Activated CD4-positive, alpha-beta memory T cell treated with anti-CD3 and anti-CD28 coated beads, Interleukin-2, amount 10 ng/mL, durations not matched to agents 7 days and 5 days (primary cell): ENCODE measurements at regions not wholly inside any gene's neighbourhood (a gene's known extent, or its start where the extent isn't known, plus 50 kb on each side); places are given as distances from the start of the nearest gene placed in this dataset.

Experiments used
- CTCF ChIA-PET: fragments of 350-600 bp; sonication (Branson Sonifier 250); formaldehyde crosslinking; loops from one replicate; lab custom pipeline; 2021; ENCODE audit warnings: antibody characterized with exemption, inconsistent platforms; lab: Charles Lee
- POLR2A ChIA-PET: fragments of 350-600 bp; sonication (Branson Sonifier 250); formaldehyde crosslinking; loops from one replicate; lab custom pipeline; 2021; ENCODE audit warnings: antibody characterized with exemption; lab: Charles Lee
- DNase-seq: peaks from one replicate; pipeline ENCODE4 v3.0.0-alpha.2; 2020
- H3K27ac Mint-ChIP-seq: one replicate; pipeline ENCODE4 v1.8.0; 2021; ENCODE audit warnings: mild to moderate bottlenecking, mixed read lengths
- H3K27me3 Mint-ChIP-seq: one replicate; pipeline ENCODE4 v1.8.0; 2021; ENCODE audit warnings: mixed read lengths
- H3K36me3 Mint-ChIP-seq: one replicate; pipeline ENCODE4 v1.8.0; 2021; ENCODE audit warnings: low read depth, mixed read lengths
- H3K4me1 Mint-ChIP-seq: one replicate; pipeline ENCODE4 v1.8.0; 2021; ENCODE audit warnings: mixed read lengths
- H3K4me3 Mint-ChIP-seq: one replicate; pipeline ENCODE4 v1.8.0; 2021; ENCODE audit warnings: mild to moderate bottlenecking, mixed read lengths
- H3K9me3 Mint-ChIP-seq: one replicate; pipeline ENCODE4 v1.8.0; 2021; ENCODE audit warnings: mixed read lengths

GRCh38 chr2:23058435-23058834 is 326.5 kb upstream of the KLHL29 start:
- Mint-ChIP-seq H3K36me3 (no peaks in the 10 kb centered on the region), H3K27me3 (no peaks in the 10 kb centered on the region), H3K4me3 (no peak overlapping the region), H3K9me3 (no peaks in the 10 kb centered on the region), H3K27ac (no peak overlapping the region), H3K4me1 (no peaks in the 10 kb centered on the region)
- DNase-seq = no peak
- ChIA-PET CTCF (no interaction called here), POLR2A (no interaction called here)

- no peak for DNase-seq
- Mint-ChIP-seq H3K27me3 (no peaks in the 10 kb centered on the region), H3K9me3 (no peaks in the 10 kb centered on the region), H3K4me3 (no peak overlapping the region), H3K4me1 (no peaks in the 10 kb centered on the region), H3K27ac (no peak overlapping the region), H3K36me3 (no peaks in the 10 kb centered on the region)
- CTCF ChIA-PET = no interaction called here
- POLR2A ChIA-PET = no interaction called here
Measured at GRCh38 chr2:23065210-23065609, 319.8 kb upstream of the KLHL29 start.

- CTCF ChIA-PET = no interaction called here
- no peaks in the 10 kb centered on the region for H3K36me3 Mint-ChIP-seq
- no peaks in the 10 kb centered on the region for H3K27me3 Mint-ChIP-seq
- POLR2A ChIA-PET = no interaction called here
- no peaks in the 10 kb centered on the region for H3K9me3 Mint-ChIP-seq
- H3K4me3 Mint-ChIP-seq = no peak overlapping the region
- H3K4me1 Mint-ChIP-seq = no peaks in the 10 kb centered on the region
- DNase-seq = no peak
- no peak overlapping the region for H3K27ac Mint-ChIP-seq
Measured at GRCh38 chr2:23065936-23066335, 319.0 kb upstream of the KLHL29 start.

GRCh38 chr2:23066686-23067085 is 318.3 kb upstream of the KLHL29 start:
- H3K4me3 Mint-ChIP-seq = no peak overlapping the region
- ChIA-PET CTCF (no interaction called here), POLR2A (no interaction called here)
- no peak for DNase-seq
- H3K27ac Mint-ChIP-seq = no peak overlapping the region
- no peaks in the 10 kb centered on the region for H3K36me3 Mint-ChIP-seq
- no peaks in the 10 kb centered on the region for H3K9me3 Mint-ChIP-seq
- H3K27me3 Mint-ChIP-seq = no peaks in the 10 kb centered on the region
- no peaks in the 10 kb centered on the region for H3K4me1 Mint-ChIP-seq

GRCh38 chr2:23069156-23069555 is 315.8 kb upstream of the KLHL29 start:
- no peak overlapping the region for H3K27ac Mint-ChIP-seq
- no peak overlapping the region for H3K4me3 Mint-ChIP-seq
- CTCF ChIA-PET = no interaction called here
- POLR2A ChIA-PET = no interaction called here
- no peaks in the 10 kb centered on the region for H3K36me3 Mint-ChIP-seq
- no peaks in the 10 kb centered on the region for H3K9me3 Mint-ChIP-seq
- no peaks in the 10 kb centered on the region for H3K4me1 Mint-ChIP-seq
- DNase-seq = no peak
- no peaks in the 10 kb centered on the region for H3K27me3 Mint-ChIP-seq

- ChIA-PET CTCF (no interaction called here), POLR2A (no interaction called here)
- DNase-seq = no peak
- Mint-ChIP-seq H3K4me1 (no peaks in the 10 kb centered on the region), H3K9me3 (no peaks in the 10 kb centered on the region), H3K36me3 (no peaks in the 10 kb centered on the region), H3K27me3 (no peaks in the 10 kb centered on the region), H3K4me3 (no peak overlapping the region), H3K27ac (no peak overlapping the region)
Measured at GRCh38 chr2:23069923-23070322, 315.1 kb upstream of the KLHL29 start.

- no peaks in the 10 kb centered on the region for H3K9me3 Mint-ChIP-seq
- ChIA-PET CTCF (no interaction called here), POLR2A (no interaction called here)
- no peak for DNase-seq
- H3K27ac Mint-ChIP-seq = no peak overlapping the region
- H3K27me3 Mint-ChIP-seq = no peaks in the 10 kb centered on the region
- no peaks in the 10 kb centered on the region for H3K36me3 Mint-ChIP-seq
- no peak overlapping the region for H3K4me3 Mint-ChIP-seq
- H3K4me1 Mint-ChIP-seq = no peaks in the 10 kb centered on the region
Measured at GRCh38 chr2:23073056-23073455, 311.9 kb upstream of the KLHL29 start.

- CTCF ChIA-PET = no interaction called here
Measured at GRCh38 chr2:23073671-23074070, 311.3 kb upstream of the KLHL29 start.

GRCh38 chr2:23077596-23077995 is 307.4 kb upstream of the KLHL29 start:
- H3K4me1 Mint-ChIP-seq = no peaks in the 10 kb centered on the region
- ChIA-PET POLR2A (no interaction called here), CTCF (no interaction called here)
- DNase-seq = no peak
- H3K27ac Mint-ChIP-seq = no peak overlapping the region
- no peaks in the 10 kb centered on the region for H3K27me3 Mint-ChIP-seq
- H3K36me3 Mint-ChIP-seq = no peaks in the 10 kb centered on the region
- no peaks in the 10 kb centered on the region for H3K9me3 Mint-ChIP-seq
- H3K4me3 Mint-ChIP-seq = no peak overlapping the region

More at GRCh38 chr2:23073671-23074070, 311.3 kb upstream of the KLHL29 start:
- no peak for DNase-seq
- no peak overlapping the region for H3K27ac Mint-ChIP-seq
- no peaks in the 10 kb centered on the region for H3K4me1 Mint-ChIP-seq
- H3K4me3 Mint-ChIP-seq = no peak overlapping the region
- no peaks in the 10 kb centered on the region for H3K27me3 Mint-ChIP-seq
- POLR2A ChIA-PET = no interaction called here
- no peaks in the 10 kb centered on the region for H3K9me3 Mint-ChIP-seq
- no peaks in the 10 kb centered on the region for H3K36me3 Mint-ChIP-seq

GRCh38 chr2:23078784-23079434 is 306.1 kb upstream of the KLHL29 start:
- ChIA-PET POLR2A (no interaction called here), CTCF (no interaction called here)
- H3K4me3 Mint-ChIP-seq = no peak overlapping the region
- H3K27ac Mint-ChIP-seq = no peak overlapping the region
- no peaks in the 10 kb centered on the region for H3K27me3 Mint-ChIP-seq
- no peak for DNase-seq
- no peaks in the 10 kb centered on the region for H3K36me3 Mint-ChIP-seq
- H3K9me3 Mint-ChIP-seq = no peaks in the 10 kb centered on the region
- H3K4me1 Mint-ChIP-seq = no peaks in the 10 kb centered on the region

GRCh38 chr2:23083966-23084365 is 301.0 kb upstream of the KLHL29 start:
- no peak overlapping the region for H3K4me3 Mint-ChIP-seq
- H3K27ac Mint-ChIP-seq = no peak overlapping the region
- ChIA-PET CTCF (no interaction called here), POLR2A (no interaction called here)
- no peaks in the 10 kb centered on the region for H3K9me3 Mint-ChIP-seq
- H3K27me3 Mint-ChIP-seq = no peaks in the 10 kb centered on the region
- no peaks in the 10 kb centered on the region for H3K36me3 Mint-ChIP-seq
- H3K4me1 Mint-ChIP-seq = no peaks in the 10 kb centered on the region
- DNase-seq = no peak

GRCh38 chr2:23091019-23091418 is 294.0 kb upstream of the KLHL29 start:
- Mint-ChIP-seq H3K27ac (no peak overlapping the region), H3K4me1 (no peaks in the 10 kb centered on the region), H3K36me3 (no peaks in the 10 kb centered on the region), H3K4me3 (no peak overlapping the region), H3K9me3 (peaks cover 2% of the 10 kb centered on the region), H3K27me3 (no peaks in the 10 kb centered on the region)
- ChIA-PET CTCF (no interaction called here), POLR2A (no interaction called here)
- no peak for DNase-seq

- H3K4me1 Mint-ChIP-seq = no peaks in the 10 kb centered on the region
- POLR2A ChIA-PET = no interaction called here
- peaks cover 2% of the 10 kb centered on the region for H3K9me3 Mint-ChIP-seq
- no peak overlapping the region for H3K27ac Mint-ChIP-seq
- no peak for DNase-seq
- CTCF ChIA-PET = no interaction called here
- no peaks in the 10 kb centered on the region for H3K36me3 Mint-ChIP-seq
- H3K4me3 Mint-ChIP-seq = no peak overlapping the region
- no peaks in the 10 kb centered on the region for H3K27me3 Mint-ChIP-seq
Measured at GRCh38 chr2:23091900-23092299, 293.1 kb upstream of the KLHL29 start.

- DNase-seq = no peak
- Mint-ChIP-seq H3K4me3 (no peak overlapping the region), H3K27me3 (no peaks in the 10 kb centered on the region), H3K9me3 (peaks cover 4% of the 10 kb centered on the region), H3K36me3 (no peaks in the 10 kb centered on the region), H3K27ac (no peak overlapping the region), H3K4me1 (no peaks in the 10 kb centered on the region)
- POLR2A ChIA-PET = no interaction called here
- CTCF ChIA-PET = no interaction called here
Measured at GRCh38 chr2:23092831-23093230, 292.1 kb upstream of the KLHL29 start.
